ENCODE measurements at regions not wholly inside any gene's neighbourhood (a gene's known extent, or its start where the extent isn't known, plus 50 kb on each side); places are given as distances from the start of the nearest gene placed in this dataset.

- 0 out of 8 replicates have a peak, but pooled peaks cover 0 to 3% (median 0%) of the 10 kb centered on the region in 4 experiments for H3K36me3 ChIP-seq (ENCODE audit: control insufficient read depth in 2 of 4, insufficient read depth in 4 of 4, low read length in 3 of 4)
- H3K9ac ChIP-seq (replicated peaks in 1 of 4; ENCODE audit: extremely low read depth in 1 of 4, low read depth in 3 of 4, low read length in 3 of 4): no peak overlapping the region
- H3K56ac ChIP-seq (replicated peaks; ENCODE audit: insufficient read length, low read depth, low read length): no peak overlapping the region
- FAIRE-seq: no peak
- H2BK15ac ChIP-seq (ENCODE audit: low read length): no peak overlapping the region
- ChIA-PET CTCF (ENCODE audit: partially characterized antibody) (interaction anchor here (0.8 to 1.3 kb wide), 2 partner anchors 15 to 44 kb away, joined by 3 read pairs; no protein-coding TSS in a partner anchor), POLR2A (ENCODE audit: partially characterized antibody) (interaction anchor here (0.8 kb wide), 1 partner anchor 106 kb away, joined by 3 read pairs; no protein-coding TSS in a partner anchor)
- H2AK5ac ChIP-seq (ENCODE audit: low read depth, low read length): no peak overlapping the region
- H3K79me2 ChIP-seq (ENCODE audit: control insufficient read depth in 1 of 2, insufficient read depth in 2 of 2, low read length in 2 of 2): peaks cover 0 to 18% of the 10 kb centered on the region in 2 experiments; a peak in 2 of 4 replicates
- H2AFZ ChIP-seq (ENCODE audit: low read length): no peak overlapping the region
- no peaks in the 10 kb centered on the region; a peak in 1 of 7 replicates for H3K4me1 ChIP-seq (replicated peaks in 1 of 4; ENCODE audit: control insufficient read depth in 3 of 4, insufficient read depth in 4 of 4, low read length in 3 of 4)
- WGBS, 2 experiments (ENCODE audit: extremely low coverage in 1 of 2, insufficient coverage in 1 of 2, insufficient read length in 1 of 2, insufficient replicate concordance in 2 of 2, low coverage in 1 of 2, low lambda C conversion rate in 2 of 2, missing lambda C conversion rate in 1 of 2): 97% methylated on average over 22 of the region's 22 CpGs; no CpG with 5 or more reads in 1 of the 2 experiments
- no peak overlapping the region for H3K14ac ChIP-seq (ENCODE audit: insufficient read length)
- H3K27me3 ChIP-seq (replicated peaks in 1 of 4; ENCODE audit: control insufficient read depth in 3 of 4, extremely low read depth in 1 of 4, insufficient read depth in 3 of 4, low read length in 3 of 4): no peaks in the 10 kb centered on the region
- no peak overlapping the region for H3K27ac ChIP-seq (ENCODE audit: low read depth, low read length)
- DNase-seq (ENCODE audit: low read depth in 1 of 2, low spot score in 2 of 2): no peak
- H4K20me1 ChIP-seq (replicated peaks in 1 of 2; ENCODE audit: control insufficient read depth in 1 of 2, insufficient read depth in 2 of 2, low read length in 2 of 2): peaks cover 0 to 8% of the 10 kb centered on the region in 2 experiments
- no peak overlapping the region for H2BK120ac ChIP-seq (replicated peaks; ENCODE audit: low read depth, low read length)
- TF ChIP-seq TAF1 (IDR thresholded peaks at IDR 0.05; ENCODE audit: low read depth, low read length) (no peak), NANOG (IDR thresholded peaks at IDR 0.05; ENCODE audit: insufficient read depth, low read depth, low read length, poor library complexity, severe bottlenecking) (no peak), RBBP5 (IDR thresholded peaks at IDR 0.05; ENCODE audit: borderline replicate concordance, low read depth, low read length) (no peak), TBP (IDR thresholded peaks at IDR 0.05; ENCODE audit: low read depth, low read length) (no peak), CHD2 (IDR thresholded peaks at IDR 0.05; ENCODE audit: low read length) (no peak), BRCA1 (IDR thresholded peaks at IDR 0.05; ENCODE audit: low read depth, low read length) (no peak), GABPA (IDR thresholded peaks at IDR 0.05; ENCODE audit: borderline replicate concordance, insufficient read depth, low read length) (no peak), RNF2 (IDR thresholded peaks at IDR 0.05; ENCODE audit: borderline replicate concordance, low read depth, low read length, missing control alignments, poor library complexity, severe bottlenecking) (no peak), SIN3A (conservative IDR thresholded peaks at IDR 0.05 in 1 of 2, IDR thresholded peaks at IDR 0.05 in 1 of 2; ENCODE audit: low read depth in 1 of 2, low read length in 2 of 2) (no peak)
- peaks cover 17% of the 10 kb centered on the region for H3K79me1 ChIP-seq (ENCODE audit: low read depth, low read length)
- no peak overlapping the region for H4K91ac ChIP-seq (replicated peaks; ENCODE audit: insufficient read length, low read length)
- H3K4me3 ChIP-seq (ENCODE audit: extremely low read depth in 1 of 4, insufficient read depth in 2 of 4, low read depth in 3 of 4, low read length in 4 of 4): no peak overlapping the region
- no peak overlapping the region for H3K4me2 ChIP-seq (ENCODE audit: insufficient read depth in 1 of 2, low read depth in 2 of 2, low read length in 2 of 2)
- H3K23me2 ChIP-seq (ENCODE audit: low read depth, low read length): no peaks in the 10 kb centered on the region
- no peaks in the 10 kb centered on the region for H3K9me3 ChIP-seq (ENCODE audit: insufficient read depth in 2 of 2, low read depth in 1 of 2, low read length in 1 of 2)
- no peak overlapping the region for H2BK5ac ChIP-seq (ENCODE audit: low read depth, low read length)
- no peak overlapping the region for H2BK12ac ChIP-seq (ENCODE audit: low read depth, low read length)
- no peak overlapping the region for H2BK20ac ChIP-seq (ENCODE audit: low read length)
- no peak overlapping the region for H3K4ac ChIP-seq (replicated peaks; ENCODE audit: insufficient read length, low read depth, low read length)
- no peak overlapping the region for H4K5ac ChIP-seq (ENCODE audit: insufficient read length, low read depth, low read length)
- H3K18ac ChIP-seq (ENCODE audit: extremely low read depth, low read length): no peak overlapping the region
- no peak overlapping the region for H3K23ac ChIP-seq (ENCODE audit: insufficient read length)
- no peak overlapping the region; the same call in 1 of the 2 replicates for H4K8ac ChIP-seq (ENCODE audit: extremely low read depth, insufficient read depth, low read length)
Measured at GRCh38 chr11:71140206-71140919, 112.0 kb downstream of the SHANK2 start.

All from H1 (cell line).